H1 (cell line): ENCODE measurements at regions not wholly inside any gene's neighbourhood (a gene's known extent, or its start where the extent isn't known, plus 50 kb on each side); places are given as distances from the start of the nearest gene placed in this dataset.

Experiments
- CBX5 ChIP-seq: fragments of 300-800, 300-1000 bp; sonication (generic); IDR thresholded peaks from 2 replicates; pipeline ENCODE4 v1.7.1; 2016; ENCODE audit warnings: antibody characterized with exemption, low read length, low read depth
- EGR1 ChIP-seq: IDR thresholded peaks from 2 replicates; pipeline ENCODE4 v1.6.1; 2011; ENCODE audit warnings: low read depth, low read length, borderline replicate concordance
- EP300 ChIP-seq, 2 experiments: IDR thresholded peaks; 1 replicate in 1 of 2; 2 replicates in 1 of 2; pipeline ENCODE4 v1.6.1; 2011 to 2012; ENCODE audit warnings: low read depth in 2 of 2, low read length in 2 of 2, mild to moderate bottlenecking in 2 of 2, borderline replicate concordance in 1 of 2, inconsistent platforms in 1 of 2, moderate library complexity in 1 of 2
- EZH2 ChIP-seq: fragments of 200-600 bp; sonication (generic); IDR thresholded peaks from 2 replicates; pipeline ENCODE4 v1.7.1; 2012; ENCODE audit warnings: low read depth, mild to moderate bottlenecking, moderate library complexity, low read length, inconsistent platforms; ENCODE audit not compliant: severe bottlenecking
- FOSL1 ChIP-seq: IDR thresholded peaks from 2 replicates; pipeline ENCODE4 v1.6.1; 2011; ENCODE audit warnings: mild to moderate bottlenecking, low read depth, low read length, moderate library complexity; ENCODE audit not compliant: insufficient read depth
- GABPA ChIP-seq: IDR thresholded peaks from 2 replicates; pipeline ENCODE4 v1.6.1; 2011; ENCODE audit warnings: mild to moderate bottlenecking, low read length, moderate library complexity, borderline replicate concordance; ENCODE audit not compliant: insufficient read depth
- POLR2A ChIP-seq, 2 experiments: IDR thresholded peaks; 1 replicate in 1 of 2; 2 replicates in 1 of 2; pipeline ENCODE4 v1.6.1; 2011; ENCODE audit warnings: low read depth in 2 of 2, low read length in 2 of 2, mild to moderate bottlenecking in 2 of 2; ENCODE audit errors: control extremely low read depth in 1 of 2
- POLR2AphosphoS5 ChIP-seq: IDR thresholded peaks from 2 replicates; pipeline ENCODE4 v1.6.1; 2011; ENCODE audit warnings: low read depth, low read length
- POU5F1 ChIP-seq: IDR thresholded peaks from 2 replicates; pipeline ENCODE4 v1.6.1; 2011; ENCODE audit warnings: low read depth, mild to moderate bottlenecking, low read length, moderate library complexity
- TAF1 ChIP-seq: IDR thresholded peaks from 2 replicates; pipeline ENCODE4 v1.6.1; 2011; ENCODE audit warnings: mild to moderate bottlenecking, low read depth, low read length
- YY1 ChIP-seq: IDR thresholded peaks from 2 replicates; pipeline ENCODE4 v1.6.1; 2011; ENCODE audit warnings: low read depth, mild to moderate bottlenecking, low read length
- TF ChIP-seq, protein P1 (sequence below), 3 experiments: IDR thresholded peaks; 1 replicate in 2 of 3; 2 replicates in 1 of 3; pipeline versions ENCODE4 v1.5.1 to v1.6.1; 2011; ENCODE audit warnings: low read length in 3 of 3, mild to moderate bottlenecking in 3 of 3, inconsistent platforms in 2 of 3, low read depth in 1 of 3, moderate library complexity in 1 of 3; ENCODE audit not compliant: insufficient read depth in 1 of 3; ENCODE audit errors: control extremely low read depth in 1 of 3
- TF ChIP-seq, protein P2 (sequence below): IDR thresholded peaks from 2 replicates; pipeline ENCODE4 v1.6.1; 2011; ENCODE audit warnings: low read depth, mild to moderate bottlenecking, low read length; ENCODE audit not compliant: insufficient read depth

DNA sequence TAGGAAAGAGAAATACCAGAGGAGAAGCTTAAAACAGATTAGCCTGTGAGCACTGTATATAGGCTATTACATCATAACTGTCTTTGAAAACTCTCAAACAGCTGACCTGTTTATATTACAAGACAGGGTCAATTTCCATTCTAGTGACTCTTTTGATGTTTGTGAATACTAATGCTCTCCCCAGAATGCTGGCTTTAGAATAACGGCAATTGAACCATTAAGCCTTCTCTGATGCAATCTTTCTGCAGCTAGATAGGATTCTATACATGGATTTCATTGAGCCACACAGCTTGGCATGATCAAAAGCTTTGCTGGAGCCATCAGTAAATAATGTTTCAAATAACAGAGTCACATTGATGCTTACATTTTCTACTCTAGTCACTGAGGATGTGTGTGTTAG, 122.7 kb upstream of the FAT3 start:
- TF ChIP-seq, protein P1, sequence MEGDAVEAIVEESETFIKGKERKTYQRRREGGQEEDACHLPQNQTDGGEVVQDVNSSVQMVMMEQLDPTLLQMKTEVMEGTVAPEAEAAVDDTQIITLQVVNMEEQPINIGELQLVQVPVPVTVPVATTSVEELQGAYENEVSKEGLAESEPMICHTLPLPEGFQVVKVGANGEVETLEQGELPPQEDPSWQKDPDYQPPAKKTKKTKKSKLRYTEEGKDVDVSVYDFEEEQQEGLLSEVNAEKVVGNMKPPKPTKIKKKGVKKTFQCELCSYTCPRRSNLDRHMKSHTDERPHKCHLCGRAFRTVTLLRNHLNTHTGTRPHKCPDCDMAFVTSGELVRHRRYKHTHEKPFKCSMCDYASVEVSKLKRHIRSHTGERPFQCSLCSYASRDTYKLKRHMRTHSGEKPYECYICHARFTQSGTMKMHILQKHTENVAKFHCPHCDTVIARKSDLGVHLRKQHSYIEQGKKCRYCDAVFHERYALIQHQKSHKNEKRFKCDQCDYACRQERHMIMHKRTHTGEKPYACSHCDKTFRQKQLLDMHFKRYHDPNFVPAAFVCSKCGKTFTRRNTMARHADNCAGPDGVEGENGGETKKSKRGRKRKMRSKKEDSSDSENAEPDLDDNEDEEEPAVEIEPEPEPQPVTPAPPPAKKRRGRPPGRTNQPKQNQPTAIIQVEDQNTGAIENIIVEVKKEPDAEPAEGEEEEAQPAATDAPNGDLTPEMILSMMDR (IDR thresholded peaks at IDR 0.05; ENCODE audit: control extremely low read depth in 1 of 3, insufficient read depth in 1 of 3, low read depth in 1 of 3, low read length in 3 of 3): no peak
- no peak for TF ChIP-seq YY1
- TF ChIP-seq, protein P2, sequence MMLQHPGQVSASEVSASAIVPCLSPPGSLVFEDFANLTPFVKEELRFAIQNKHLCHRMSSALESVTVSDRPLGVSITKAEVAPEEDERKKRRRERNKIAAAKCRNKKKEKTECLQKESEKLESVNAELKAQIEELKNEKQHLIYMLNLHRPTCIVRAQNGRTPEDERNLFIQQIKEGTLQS: no peak
- no peak for TF ChIP-seq EP300 (IDR thresholded peaks at IDR 0.05; ENCODE audit: borderline replicate concordance in 1 of 2, low read depth in 2 of 2, low read length in 2 of 2)
- TF ChIP-seq POU5F1: no peak
- no peak for TF ChIP-seq EZH2
- TF ChIP-seq FOSL1: no peak
- TF ChIP-seq GABPA: no peak
- TF ChIP-seq POLR2A (IDR thresholded peaks at IDR 0.05; ENCODE audit: control extremely low read depth in 1 of 2, low read depth in 2 of 2, low read length in 2 of 2): no peak
- no peak for TF ChIP-seq POLR2AphosphoS5
- TF ChIP-seq EGR1: no peak
- TF ChIP-seq TAF1: no peak
- TF ChIP-seq CBX5: no peak
